ENCODE measurements at regions not wholly inside any gene's neighbourhood (a gene's known extent, or its start where the extent isn't known, plus 50 kb on each side); places are given as distances from the start of the nearest gene placed in this dataset.

GRCh38 chr6:126553854-126554253 lies 213.9 kb downstream of the CENPW start:
- H3K4me1 ChIP-seq, result no peaks in the 10 kb centered on the region
- no peak overlapping the region for H3K27ac ChIP-seq
- no peak overlapping the region for H3K4me3 ChIP-seq
- peaks cover 0 to 12% (median 0%) of the 10 kb centered on the region in 11 donors for H3K9me3 ChIP-seq
- DNase-seq (no peak), ATAC-seq (no peak)
- no peaks in the 10 kb centered on the region for H3K27me3 ChIP-seq
- H3K36me3 ChIP-seq, result no peaks in the 10 kb centered on the region
- WGBS, 2 donors, result 91 to 92% methylated on average over 1 of the region's 1 CpG
- intact Hi-C loops (cut with DNase I), result no loop called here
- no peak for TF ChIP-seq CTCF (IDR thresholded peaks at IDR 0.05)

DNA sequence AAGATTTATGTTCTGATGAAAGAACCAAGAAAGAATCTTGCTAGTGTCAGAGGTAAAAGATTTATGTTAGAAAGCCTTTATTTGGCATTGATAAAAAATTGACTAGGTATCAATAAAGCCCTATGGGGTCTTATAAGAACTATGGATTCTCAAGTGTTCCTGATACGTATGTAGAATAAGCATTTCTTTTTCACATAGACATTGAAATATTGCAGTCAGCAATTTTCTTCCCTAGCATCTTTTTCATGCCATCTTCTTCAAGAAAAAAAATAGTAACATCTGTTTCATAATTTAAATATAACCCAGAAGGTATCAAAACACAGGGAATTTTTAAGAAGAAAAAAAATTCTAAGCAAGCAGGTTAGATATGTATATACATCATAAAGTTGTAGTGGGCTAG lies 230.6 kb downstream of the CENPW start:
- H3K36me3 ChIP-seq, result no peaks in the 10 kb centered on the region
- H3K4me3 ChIP-seq, result no peak overlapping the region
- TF ChIP-seq CTCF (IDR thresholded peaks at IDR 0.05), result no peak
- no peaks in the 10 kb centered on the region for H3K4me1 ChIP-seq
- no peaks in the 10 kb centered on the region for H3K27me3 ChIP-seq
- intact Hi-C loops (cut with DNase I), result no loop called here
- 93 to 95% methylated on average over 1 of the region's 1 CpG for WGBS, 2 donors
- no peak for DNase-seq
- ATAC-seq, result no peak
- no peaks in the 10 kb centered on the region for H3K9me3 ChIP-seq
- H3K27ac ChIP-seq, result no peak overlapping the region

DNA sequence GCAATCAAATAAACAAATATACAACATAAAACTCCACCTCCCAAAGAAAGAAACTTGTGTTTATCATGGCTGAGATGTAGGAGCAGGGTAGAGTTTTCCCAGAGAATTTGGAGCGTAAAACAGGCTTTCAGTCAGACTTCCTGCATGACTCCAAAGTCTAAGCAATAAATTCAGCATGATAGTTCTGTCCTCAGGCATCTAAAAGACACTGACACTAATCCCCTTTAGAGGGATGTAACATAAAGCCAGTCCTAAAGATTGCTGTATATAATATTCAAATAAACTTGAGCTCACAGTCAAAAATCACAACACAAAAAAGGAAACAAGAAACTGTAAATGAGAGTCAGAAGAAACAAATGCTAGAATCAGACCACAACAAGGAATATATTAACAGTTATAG lies 234.4 kb downstream of the CENPW start:
- Histone ChIP-seq H3K9me3 (no peaks in the 10 kb centered on the region), H3K36me3 (no peaks in the 10 kb centered on the region), H3K27me3 (no peaks in the 10 kb centered on the region), H3K4me1 (no peaks in the 10 kb centered on the region), H3K4me3 (no peak overlapping the region), H3K27ac (no peak overlapping the region)
- intact Hi-C loops (cut with DNase I), result no loop called here
- no peak for ATAC-seq
- no peak for TF ChIP-seq CTCF (IDR thresholded peaks at IDR 0.05)
- WGBS, 2 donors, result 62 to 67% methylated on average over 1 of the region's 1 CpG
- DNase-seq, result no peak

DNA sequence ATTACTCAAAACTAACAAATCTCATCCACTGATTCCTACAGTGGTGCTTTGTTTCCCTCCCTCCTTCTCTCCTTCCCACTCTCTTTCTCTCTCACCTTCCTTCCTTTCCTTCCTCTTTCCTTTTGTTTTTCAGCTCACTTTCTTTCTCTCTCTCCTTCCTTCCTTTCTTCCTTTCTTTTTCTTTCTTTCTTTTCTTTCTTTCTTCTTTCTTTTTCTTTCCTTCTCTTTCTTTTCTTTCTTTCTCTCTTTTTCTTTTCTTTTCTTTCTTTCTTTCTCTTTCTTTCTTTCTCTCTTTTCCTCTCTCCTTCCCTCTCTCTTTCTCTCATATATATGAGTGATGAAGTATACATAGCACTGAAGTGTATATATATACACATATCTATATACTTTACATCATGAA lies 241.4 kb downstream of the CENPW start:
- ATAC-seq, result no peak
- no peak for TF ChIP-seq CTCF (IDR thresholded peaks at IDR 0.05)
- Histone ChIP-seq H3K27me3 (no peaks in the 10 kb centered on the region), H3K4me3 (no peak overlapping the region), H3K9me3 (peaks cover 0 to 9% (median 0%) of the 10 kb centered on the region in 11 donors), H3K4me1 (no peaks in the 10 kb centered on the region), H3K36me3 (no peaks in the 10 kb centered on the region), H3K27ac (no peak overlapping the region)
- intact Hi-C loops (cut with DNase I), result no loop called here
- no peak for DNase-seq

Measured in heart right ventricle (tissue), 16 donors.